ENCODE measurements at regions not wholly inside any gene's neighbourhood (a gene's known extent, or its start where the extent isn't known, plus 50 kb on each side); places are given as distances from the start of the nearest gene placed in this dataset.

DNA sequence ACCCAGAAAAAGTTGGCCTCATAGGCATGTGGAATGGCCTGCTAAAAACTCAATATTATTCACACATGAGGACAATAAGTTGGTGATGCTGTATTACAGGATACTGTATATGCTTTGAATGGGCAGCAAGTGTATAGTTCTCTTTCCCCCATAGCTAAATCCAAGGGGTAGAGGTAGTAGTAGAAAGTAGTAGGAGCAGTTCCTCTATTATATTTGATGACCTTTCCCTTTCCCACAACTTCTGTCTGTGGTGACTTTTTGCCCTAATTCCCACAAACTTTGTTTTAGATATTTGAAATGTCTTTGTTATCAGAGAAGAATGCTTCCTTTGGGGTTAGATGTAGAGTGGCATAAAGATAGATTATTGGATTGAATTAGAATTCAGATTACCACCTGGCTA is 154.0 kb upstream of the STEAP4 start:
- no peaks in the 10 kb centered on the region for H3K4me1 ChIP-seq (ENCODE audit: control insufficient read depth, insufficient read depth, low read length)
- Mint-ChIP-seq H3K27ac (no peak overlapping the region), H3K27me3 (ENCODE audit: low read depth in 2 of 2) (no peaks in the 10 kb centered on the region), H3K9me3 (peaks cover 0 to 2% of the 10 kb centered on the region in 2 donors), H3K36me3 (no peaks in the 10 kb centered on the region), H3K4me3 (no peak overlapping the region), H3K4me1 (no peaks in the 10 kb centered on the region)
- ATAC-seq = no peak
- H3K27me3 ChIP-seq (ENCODE audit: control insufficient read depth, insufficient read depth, low read length) = no peaks in the 10 kb centered on the region
- H3K36me3 ChIP-seq (ENCODE audit: control insufficient read depth, insufficient read depth, low read length) = no peaks in the 10 kb centered on the region
- no peak overlapping the region for H3K27ac ChIP-seq (ENCODE audit: low read length)
- H3K4me3 ChIP-seq (ENCODE audit: low read length) = no peak overlapping the region
- intact Hi-C loops (cut with micrococcal nuclease) = no loop called here
- no peak for DNase-seq
- H3K9me3 ChIP-seq (ENCODE audit: control insufficient read depth, insufficient read depth, low read length) = no peaks in the 10 kb centered on the region
- TF ChIP-seq, protein P1, sequence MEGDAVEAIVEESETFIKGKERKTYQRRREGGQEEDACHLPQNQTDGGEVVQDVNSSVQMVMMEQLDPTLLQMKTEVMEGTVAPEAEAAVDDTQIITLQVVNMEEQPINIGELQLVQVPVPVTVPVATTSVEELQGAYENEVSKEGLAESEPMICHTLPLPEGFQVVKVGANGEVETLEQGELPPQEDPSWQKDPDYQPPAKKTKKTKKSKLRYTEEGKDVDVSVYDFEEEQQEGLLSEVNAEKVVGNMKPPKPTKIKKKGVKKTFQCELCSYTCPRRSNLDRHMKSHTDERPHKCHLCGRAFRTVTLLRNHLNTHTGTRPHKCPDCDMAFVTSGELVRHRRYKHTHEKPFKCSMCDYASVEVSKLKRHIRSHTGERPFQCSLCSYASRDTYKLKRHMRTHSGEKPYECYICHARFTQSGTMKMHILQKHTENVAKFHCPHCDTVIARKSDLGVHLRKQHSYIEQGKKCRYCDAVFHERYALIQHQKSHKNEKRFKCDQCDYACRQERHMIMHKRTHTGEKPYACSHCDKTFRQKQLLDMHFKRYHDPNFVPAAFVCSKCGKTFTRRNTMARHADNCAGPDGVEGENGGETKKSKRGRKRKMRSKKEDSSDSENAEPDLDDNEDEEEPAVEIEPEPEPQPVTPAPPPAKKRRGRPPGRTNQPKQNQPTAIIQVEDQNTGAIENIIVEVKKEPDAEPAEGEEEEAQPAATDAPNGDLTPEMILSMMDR (IDR thresholded peaks at IDR 0.05) = no peak

DNA sequence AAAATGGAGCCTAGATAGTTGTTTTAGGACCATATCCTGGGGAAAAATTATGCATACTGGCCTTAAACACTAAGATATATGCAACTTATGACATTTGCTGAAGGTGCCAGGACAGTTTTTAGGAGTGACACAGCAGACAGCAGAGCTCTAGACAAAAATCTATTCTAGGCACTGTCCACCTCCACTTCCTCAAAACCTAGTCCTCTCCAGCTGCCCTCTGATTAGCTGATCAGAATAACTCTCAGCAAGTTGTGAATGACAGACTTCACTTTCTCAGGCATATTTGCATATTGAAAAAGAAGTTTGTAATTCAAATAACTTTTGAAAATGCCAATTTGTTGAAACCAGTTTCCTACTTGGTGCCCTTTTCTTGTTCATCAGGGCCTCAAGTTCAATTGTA is 152.3 kb upstream of the STEAP4 start:
- Histone ChIP-seq H3K9me3 (ENCODE audit: control insufficient read depth, insufficient read depth, low read length) (no peaks in the 10 kb centered on the region), H3K27ac (ENCODE audit: low read length) (no peak overlapping the region), H3K4me3 (ENCODE audit: low read length) (no peak overlapping the region), H3K4me1 (ENCODE audit: control insufficient read depth, insufficient read depth, low read length) (no peaks in the 10 kb centered on the region), H3K36me3 (ENCODE audit: control insufficient read depth, insufficient read depth, low read length) (no peaks in the 10 kb centered on the region), H3K27me3 (ENCODE audit: control insufficient read depth, insufficient read depth, low read length) (no peaks in the 10 kb centered on the region)
- DNase-seq = no peak
- no peak for ATAC-seq
- Mint-ChIP-seq H3K27ac (no peak overlapping the region), H3K36me3 (no peaks in the 10 kb centered on the region), H3K4me1 (no peaks in the 10 kb centered on the region), H3K27me3 (ENCODE audit: low read depth in 2 of 2) (no peaks in the 10 kb centered on the region), H3K4me3 (no peak overlapping the region), H3K9me3 (peaks cover 0 to 2% of the 10 kb centered on the region in 2 donors)
- intact Hi-C loops (cut with micrococcal nuclease) = no loop called here
- TF ChIP-seq, protein P1 (IDR thresholded peaks at IDR 0.05) = no peak

DNA sequence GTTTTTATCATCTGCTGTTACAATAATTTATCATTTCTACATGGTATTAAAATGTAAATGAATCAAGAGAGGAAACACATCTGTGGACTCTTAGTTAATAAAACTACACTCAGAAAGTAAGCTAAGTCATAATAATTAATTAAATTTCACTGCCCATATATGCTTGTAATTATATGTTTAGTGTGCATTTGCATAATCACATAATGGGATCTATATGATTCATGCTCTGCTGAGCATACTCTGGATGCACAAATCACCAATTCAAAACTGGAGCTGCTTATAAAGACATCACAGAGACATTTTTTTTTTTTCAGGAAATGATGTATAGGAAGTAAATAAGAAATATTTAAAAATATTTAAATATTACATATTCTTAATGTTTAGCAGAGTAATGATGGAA is 151.6 kb upstream of the STEAP4 start:
- TF ChIP-seq, protein P1 (IDR thresholded peaks at IDR 0.05) = no peak
- DNase-seq = no peak
- Mint-ChIP-seq H3K9me3 (peaks cover 0 to 2% of the 10 kb centered on the region in 2 donors), H3K36me3 (no peaks in the 10 kb centered on the region), H3K27ac (no peak overlapping the region), H3K4me1 (no peaks in the 10 kb centered on the region), H3K27me3 (ENCODE audit: low read depth in 2 of 2) (no peaks in the 10 kb centered on the region), H3K4me3 (no peak overlapping the region)
- H3K9me3 ChIP-seq (ENCODE audit: control insufficient read depth, insufficient read depth, low read length) = no peaks in the 10 kb centered on the region
- H3K36me3 ChIP-seq (ENCODE audit: control insufficient read depth, insufficient read depth, low read length) = no peaks in the 10 kb centered on the region
- no peaks in the 10 kb centered on the region for H3K4me1 ChIP-seq (ENCODE audit: control insufficient read depth, insufficient read depth, low read length)
- intact Hi-C loops (cut with micrococcal nuclease) = no loop called here
- no peak for ATAC-seq
- no peak overlapping the region for H3K4me3 ChIP-seq (ENCODE audit: low read length)
- no peak overlapping the region for H3K27ac ChIP-seq (ENCODE audit: low read length)
- H3K27me3 ChIP-seq (ENCODE audit: control insufficient read depth, insufficient read depth, low read length) = no peaks in the 10 kb centered on the region

DNA sequence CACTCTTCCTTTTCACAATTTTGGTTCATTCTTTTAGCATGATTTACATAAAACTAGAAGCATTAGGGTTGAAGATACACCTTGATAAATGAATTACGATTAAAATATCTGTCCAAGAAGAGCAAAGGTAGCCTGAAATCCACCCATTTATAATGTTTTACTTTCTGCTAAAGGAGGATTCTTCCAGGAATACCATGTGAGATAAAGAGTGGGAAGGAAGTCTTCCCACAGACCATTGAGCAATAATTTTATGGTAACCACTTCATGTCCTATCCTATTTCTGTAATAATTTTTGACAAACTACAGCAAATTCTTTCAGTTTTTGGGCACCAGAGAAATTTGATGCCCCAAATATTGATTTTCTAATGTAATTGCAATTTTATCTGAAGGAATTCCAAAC is 150.6 kb upstream of the STEAP4 start:
- Mint-ChIP-seq H3K36me3 (no peaks in the 10 kb centered on the region), H3K4me1 (no peaks in the 10 kb centered on the region), H3K4me3 (no peak overlapping the region), H3K27me3 (ENCODE audit: low read depth in 2 of 2) (no peaks in the 10 kb centered on the region), H3K9me3 (no peaks in the 10 kb centered on the region), H3K27ac (no peak overlapping the region)
- Histone ChIP-seq H3K4me1 (ENCODE audit: control insufficient read depth, insufficient read depth, low read length) (no peaks in the 10 kb centered on the region), H3K9me3 (ENCODE audit: control insufficient read depth, insufficient read depth, low read length) (no peaks in the 10 kb centered on the region), H3K27ac (ENCODE audit: low read length) (no peak overlapping the region), H3K36me3 (ENCODE audit: control insufficient read depth, insufficient read depth, low read length) (no peaks in the 10 kb centered on the region), H3K4me3 (ENCODE audit: low read length) (no peak overlapping the region), H3K27me3 (ENCODE audit: control insufficient read depth, insufficient read depth, low read length) (no peaks in the 10 kb centered on the region)
- DNase-seq = no peak
- ATAC-seq = no peak
- no CpG with 5 or more reads among the region's 1 CpG for WGBS (ENCODE audit: insufficient coverage)
- intact Hi-C loops (cut with micrococcal nuclease) = no loop called here
- TF ChIP-seq, protein P1 (IDR thresholded peaks at IDR 0.05) = no peak
